WTC11 (cell line): ENCODE measurements at regions not wholly inside any gene's neighbourhood (a gene's known extent, or its start where the extent isn't known, plus 50 kb on each side); places are given as distances from the start of the nearest gene placed in this dataset.

Source experiments
- ATAC-seq: fragments of 200-7000 bp; cut with Tn5 transposase; 2 replicates; pipeline ENCODE4 v1.10.0; 2021; ENCODE audit warnings: mild to moderate bottlenecking, moderate library complexity
- CTCF ChIA-PET: fragments of 300-600 bp; sonication (Branson Sonifier 250); formaldehyde crosslinking; loops from one replicate; lab custom pipeline; 2021; ENCODE audit warnings: antibody characterized with exemption; lab: Charles Lee
- POLR2A ChIA-PET: fragments of 350-600 bp; sonication (Branson Sonifier 250); formaldehyde crosslinking; loops from one replicate; lab custom pipeline; 2021; ENCODE audit warnings: antibody characterized with exemption; lab: Charles Lee
- DNase-seq: peaks from one replicate; pipeline ENCODE4 v3.0.0; 2021; ENCODE audit warnings: low spot score
- H3K27ac Mint-ChIP-seq: 2 replicates; pipeline ENCODE4 v1.8.0; 2021; ENCODE audit warnings: mixed read lengths
- H3K27me3 Mint-ChIP-seq: 2 replicates; pipeline ENCODE4 v1.8.0; 2021; ENCODE audit warnings: low read depth, mild to moderate bottlenecking, moderate library complexity, mixed read lengths
- H3K36me3 Mint-ChIP-seq: 2 replicates; pipeline ENCODE4 v1.8.0; 2021; ENCODE audit warnings: mixed read lengths
- H3K4me1 Mint-ChIP-seq: 2 replicates; pipeline ENCODE4 v1.8.0; 2022; ENCODE audit warnings: mixed read lengths
- H3K4me3 Mint-ChIP-seq: 2 replicates; pipeline ENCODE4 v1.8.0; 2021; ENCODE audit warnings: mild to moderate bottlenecking, moderate library complexity, mixed read lengths
- H3K9me3 Mint-ChIP-seq: 2 replicates; pipeline ENCODE4 v1.8.0; 2021; ENCODE audit warnings: mixed read lengths
- ATF2 ChIP-seq: sonication (generic); formaldehyde crosslinking; IDR thresholded peaks from 2 replicates; pipeline ENCODE4 v1.8.1; 2022; ENCODE audit warnings: low read depth, missing genetic modification reagents, borderline replicate concordance
- ATF6 ChIP-seq: sonication (generic); formaldehyde crosslinking; IDR thresholded peaks from 2 replicates; pipeline ENCODE4 v1.8.1; 2023; ENCODE audit warnings: mild to moderate bottlenecking, missing genetic modification reagents
- CREB1 ChIP-seq: sonication (generic); formaldehyde crosslinking; IDR thresholded peaks from 2 replicates; pipeline ENCODE4 v1.8.0; 2023; ENCODE audit warnings: mild to moderate bottlenecking, missing genetic modification reagents
- ERG ChIP-seq: fragments of 250-450 bp; sonication (Bioruptor Pico); IDR thresholded peaks from 2 replicates; pipeline ENCODE4 v1.8.0; 2021; ENCODE audit warnings: mild to moderate bottlenecking
- GRHL2 ChIP-seq: fragments of 250-450 bp; sonication (Bioruptor Pico); IDR thresholded peaks from 2 replicates; pipeline ENCODE4 v1.8.0; 2022; ENCODE audit warnings: mild to moderate bottlenecking, moderate library complexity; ENCODE audit not compliant: insufficient replicate concordance, severe bottlenecking
- HMGA2 ChIP-seq: fragments of 250-450 bp; sonication (Bioruptor Pico); IDR thresholded peaks from 2 replicates; pipeline ENCODE4 v1.4.0; 2021; ENCODE audit warnings: mild to moderate bottlenecking, moderate library complexity
- IRF2 ChIP-seq: sonication (generic); formaldehyde crosslinking; IDR thresholded peaks from 2 replicates; pipeline ENCODE4 v1.8.0; 2022; ENCODE audit warnings: low read depth, missing genetic modification reagents, borderline replicate concordance
- NFATC4 ChIP-seq: fragments of 250-450 bp; sonication (Bioruptor Pico); IDR thresholded peaks from 2 replicates; pipeline ENCODE4 v1.9.0; 2021; ENCODE audit warnings: mild to moderate bottlenecking
- NR1H2 ChIP-seq: sonication (generic); formaldehyde crosslinking; IDR thresholded peaks from 2 replicates; pipeline ENCODE4 v1.9.0; 2021; ENCODE audit warnings: mild to moderate bottlenecking, moderate library complexity, missing genetic modification reagents
- NR3C1 ChIP-seq: sonication (generic); formaldehyde crosslinking; conservative IDR thresholded peaks from 2 replicates; pipeline ENCODE4 v1.8.1; 2023; ENCODE audit warnings: low read depth, mild to moderate bottlenecking, missing genetic modification reagents
- RELA ChIP-seq: sonication (generic); formaldehyde crosslinking; IDR thresholded peaks from 2 replicates; pipeline ENCODE4 v1.8.1; 2022; ENCODE audit warnings: missing genetic modification reagents, mild to moderate bottlenecking, borderline replicate concordance
- SMAD3 ChIP-seq: sonication (generic); formaldehyde crosslinking; IDR thresholded peaks from 2 replicates; pipeline ENCODE4 v1.8.0; 2022; ENCODE audit warnings: missing genetic modification reagents, mild to moderate bottlenecking, borderline replicate concordance
- TEAD1 ChIP-seq: sonication (generic); formaldehyde crosslinking; IDR thresholded peaks from 2 replicates; pipeline ENCODE4 v1.8.0; 2022; ENCODE audit warnings: mild to moderate bottlenecking, missing genetic modification reagents
- TEAD4 ChIP-seq: sonication (generic); formaldehyde crosslinking; IDR thresholded peaks from 2 replicates; pipeline ENCODE4 v1.8.0; 2022; ENCODE audit warnings: mild to moderate bottlenecking, missing genetic modification reagents
- ZBTB21 ChIP-seq: sonication (generic); formaldehyde crosslinking; IDR thresholded peaks from 2 replicates; pipeline ENCODE4 v1.8.1; 2023; ENCODE audit warnings: mild to moderate bottlenecking, missing genetic modification reagents, borderline replicate concordance
- ZNF138 ChIP-seq: sonication (generic); formaldehyde crosslinking; conservative IDR thresholded peaks from 2 replicates; pipeline ENCODE4 v1.8.1; 2022; ENCODE audit warnings: mild to moderate bottlenecking, moderate library complexity, missing genetic modification reagents
- ZNF416 ChIP-seq: fragments of 250-450 bp; sonication (Bioruptor Pico); IDR thresholded peaks from 2 replicates; pipeline ENCODE4 v1.9.0; 2021; ENCODE audit warnings: mild to moderate bottlenecking, inconsistent platforms
- ZNF423 ChIP-seq: fragments of 250-450 bp; sonication (Bioruptor Pico); IDR thresholded peaks from 2 replicates; pipeline ENCODE4 v2.1.2; 2022; ENCODE audit warnings: mild to moderate bottlenecking, moderate library complexity
- ZNF671 ChIP-seq: fragments of 250-450 bp; sonication (Bioruptor Pico); IDR thresholded peaks from 2 replicates; pipeline ENCODE4 v1.8.0; 2021; ENCODE audit warnings: mild to moderate bottlenecking
- TF ChIP-seq, protein P1 (sequence below): fragments of 200-600 bp; IDR thresholded peaks from 2 replicates; pipeline ENCODE4 v1.8.0; 2022; ENCODE audit warnings: antibody characterized with exemption
- TF ChIP-seq, protein P2 (sequence below): fragments of 250-450 bp; sonication (Bioruptor Pico); IDR thresholded peaks from 2 replicates; pipeline ENCODE4 v1.9.0; 2021; ENCODE audit warnings: mild to moderate bottlenecking
- TF ChIP-seq, protein P3 (sequence below): sonication (generic); formaldehyde crosslinking; IDR thresholded peaks from 2 replicates; pipeline ENCODE4 v1.8.1; 2022; ENCODE audit warnings: missing genetic modification reagents, borderline replicate concordance
- TF ChIP-seq, protein P4 (sequence below): sonication (generic); formaldehyde crosslinking; conservative IDR thresholded peaks from 2 replicates; pipeline ENCODE4 v1.8.1; 2023; ENCODE audit warnings: mild to moderate bottlenecking, low read depth, missing genetic modification reagents, moderate library complexity

- no peak for DNase-seq
- TF ChIP-seq, protein P1, sequence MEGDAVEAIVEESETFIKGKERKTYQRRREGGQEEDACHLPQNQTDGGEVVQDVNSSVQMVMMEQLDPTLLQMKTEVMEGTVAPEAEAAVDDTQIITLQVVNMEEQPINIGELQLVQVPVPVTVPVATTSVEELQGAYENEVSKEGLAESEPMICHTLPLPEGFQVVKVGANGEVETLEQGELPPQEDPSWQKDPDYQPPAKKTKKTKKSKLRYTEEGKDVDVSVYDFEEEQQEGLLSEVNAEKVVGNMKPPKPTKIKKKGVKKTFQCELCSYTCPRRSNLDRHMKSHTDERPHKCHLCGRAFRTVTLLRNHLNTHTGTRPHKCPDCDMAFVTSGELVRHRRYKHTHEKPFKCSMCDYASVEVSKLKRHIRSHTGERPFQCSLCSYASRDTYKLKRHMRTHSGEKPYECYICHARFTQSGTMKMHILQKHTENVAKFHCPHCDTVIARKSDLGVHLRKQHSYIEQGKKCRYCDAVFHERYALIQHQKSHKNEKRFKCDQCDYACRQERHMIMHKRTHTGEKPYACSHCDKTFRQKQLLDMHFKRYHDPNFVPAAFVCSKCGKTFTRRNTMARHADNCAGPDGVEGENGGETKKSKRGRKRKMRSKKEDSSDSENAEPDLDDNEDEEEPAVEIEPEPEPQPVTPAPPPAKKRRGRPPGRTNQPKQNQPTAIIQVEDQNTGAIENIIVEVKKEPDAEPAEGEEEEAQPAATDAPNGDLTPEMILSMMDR = no peak
- no peak for TF ChIP-seq NFATC4 (CRISPR knock-in tag)
- no peak for TF ChIP-seq NR3C1 (CRISPR knock-in tag)
- TF ChIP-seq NR1H2 (CRISPR knock-in tag) = no peak
- no peak for TF ChIP-seq ATF6
- TF ChIP-seq ZNF138 (CRISPR knock-in tag) = no peak
- no peak for TF ChIP-seq TEAD1
- TF ChIP-seq ERG (CRISPR knock-in tag) = no peak
- TF ChIP-seq ZBTB21 (CRISPR knock-in tag) = no peak
- TF ChIP-seq ZNF671 (CRISPR knock-in tag) = no peak
- TF ChIP-seq RELA (CRISPR knock-in tag) = no peak
- TF ChIP-seq, protein P2, sequence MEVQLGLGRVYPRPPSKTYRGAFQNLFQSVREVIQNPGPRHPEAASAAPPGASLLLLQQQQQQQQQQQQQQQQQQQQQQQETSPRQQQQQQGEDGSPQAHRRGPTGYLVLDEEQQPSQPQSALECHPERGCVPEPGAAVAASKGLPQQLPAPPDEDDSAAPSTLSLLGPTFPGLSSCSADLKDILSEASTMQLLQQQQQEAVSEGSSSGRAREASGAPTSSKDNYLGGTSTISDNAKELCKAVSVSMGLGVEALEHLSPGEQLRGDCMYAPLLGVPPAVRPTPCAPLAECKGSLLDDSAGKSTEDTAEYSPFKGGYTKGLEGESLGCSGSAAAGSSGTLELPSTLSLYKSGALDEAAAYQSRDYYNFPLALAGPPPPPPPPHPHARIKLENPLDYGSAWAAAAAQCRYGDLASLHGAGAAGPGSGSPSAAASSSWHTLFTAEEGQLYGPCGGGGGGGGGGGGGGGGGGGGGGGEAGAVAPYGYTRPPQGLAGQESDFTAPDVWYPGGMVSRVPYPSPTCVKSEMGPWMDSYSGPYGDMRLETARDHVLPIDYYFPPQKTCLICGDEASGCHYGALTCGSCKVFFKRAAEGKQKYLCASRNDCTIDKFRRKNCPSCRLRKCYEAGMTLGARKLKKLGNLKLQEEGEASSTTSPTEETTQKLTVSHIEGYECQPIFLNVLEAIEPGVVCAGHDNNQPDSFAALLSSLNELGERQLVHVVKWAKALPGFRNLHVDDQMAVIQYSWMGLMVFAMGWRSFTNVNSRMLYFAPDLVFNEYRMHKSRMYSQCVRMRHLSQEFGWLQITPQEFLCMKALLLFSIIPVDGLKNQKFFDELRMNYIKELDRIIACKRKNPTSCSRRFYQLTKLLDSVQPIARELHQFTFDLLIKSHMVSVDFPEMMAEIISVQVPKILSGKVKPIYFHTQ (CRISPR knock-in tag) = no peak
- TF ChIP-seq TEAD4 (CRISPR knock-in tag) = no peak
- TF ChIP-seq ZNF416 (CRISPR knock-in tag) = no peak
- no peak for TF ChIP-seq CREB1 (CRISPR knock-in tag)
- TF ChIP-seq SMAD3 = no peak
- TF ChIP-seq ATF2 (CRISPR knock-in tag) = no peak
- TF ChIP-seq ZNF423 (CRISPR knock-in tag) = no peak
- no peak for TF ChIP-seq IRF2 (CRISPR knock-in tag)
- Mint-ChIP-seq H3K4me1 (no peaks in the 10 kb centered on the region), H3K4me3 (no peak overlapping the region), H3K27ac (no peak overlapping the region), H3K9me3 (peaks cover 81% of the 10 kb centered on the region), H3K36me3 (peaks cover 72% of the 10 kb centered on the region), H3K27me3 (peaks cover 14% of the 10 kb centered on the region)
- CTCF ChIA-PET = no interaction called here
- POLR2A ChIA-PET = no interaction called here
- no peak for ATAC-seq
Observed at GRCh38 chr20:54723723-54724122, 248.3 kb downstream of the DOK5 start.

- CTCF ChIA-PET = no interaction called here
- no peak overlapping the region for H3K27ac Mint-ChIP-seq
- H3K27me3 Mint-ChIP-seq = peaks cover 10% of the 10 kb centered on the region
- H3K4me1 Mint-ChIP-seq = no peaks in the 10 kb centered on the region
- DNase-seq (no peak), ATAC-seq (no peak)
- H3K9me3 Mint-ChIP-seq = peaks cover 80% of the 10 kb centered on the region
- TF ChIP-seq CREB1 (CRISPR knock-in tag) (no peak), GRHL2 (no peak), HMGA2 (CRISPR knock-in tag) (no peak)
- TF ChIP-seq, protein P3, sequence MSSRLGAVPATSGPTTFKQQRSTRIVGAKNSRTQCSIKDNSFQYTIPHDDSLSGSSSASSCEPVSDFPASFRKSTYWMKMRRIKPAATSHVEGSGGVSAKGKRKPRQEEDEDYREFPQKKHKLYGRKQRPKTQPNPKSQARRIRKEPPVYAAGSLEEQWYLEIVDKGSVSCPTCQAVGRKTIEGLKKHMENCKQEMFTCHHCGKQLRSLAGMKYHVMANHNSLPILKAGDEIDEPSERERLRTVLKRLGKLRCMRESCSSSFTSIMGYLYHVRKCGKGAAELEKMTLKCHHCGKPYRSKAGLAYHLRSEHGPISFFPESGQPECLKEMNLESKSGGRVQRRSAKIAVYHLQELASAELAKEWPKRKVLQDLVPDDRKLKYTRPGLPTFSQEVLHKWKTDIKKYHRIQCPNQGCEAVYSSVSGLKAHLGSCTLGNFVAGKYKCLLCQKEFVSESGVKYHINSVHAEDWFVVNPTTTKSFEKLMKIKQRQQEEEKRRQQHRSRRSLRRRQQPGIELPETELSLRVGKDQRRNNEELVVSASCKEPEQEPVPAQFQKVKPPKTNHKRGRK (CRISPR knock-in tag) = no peak
- TF ChIP-seq, protein P4, sequence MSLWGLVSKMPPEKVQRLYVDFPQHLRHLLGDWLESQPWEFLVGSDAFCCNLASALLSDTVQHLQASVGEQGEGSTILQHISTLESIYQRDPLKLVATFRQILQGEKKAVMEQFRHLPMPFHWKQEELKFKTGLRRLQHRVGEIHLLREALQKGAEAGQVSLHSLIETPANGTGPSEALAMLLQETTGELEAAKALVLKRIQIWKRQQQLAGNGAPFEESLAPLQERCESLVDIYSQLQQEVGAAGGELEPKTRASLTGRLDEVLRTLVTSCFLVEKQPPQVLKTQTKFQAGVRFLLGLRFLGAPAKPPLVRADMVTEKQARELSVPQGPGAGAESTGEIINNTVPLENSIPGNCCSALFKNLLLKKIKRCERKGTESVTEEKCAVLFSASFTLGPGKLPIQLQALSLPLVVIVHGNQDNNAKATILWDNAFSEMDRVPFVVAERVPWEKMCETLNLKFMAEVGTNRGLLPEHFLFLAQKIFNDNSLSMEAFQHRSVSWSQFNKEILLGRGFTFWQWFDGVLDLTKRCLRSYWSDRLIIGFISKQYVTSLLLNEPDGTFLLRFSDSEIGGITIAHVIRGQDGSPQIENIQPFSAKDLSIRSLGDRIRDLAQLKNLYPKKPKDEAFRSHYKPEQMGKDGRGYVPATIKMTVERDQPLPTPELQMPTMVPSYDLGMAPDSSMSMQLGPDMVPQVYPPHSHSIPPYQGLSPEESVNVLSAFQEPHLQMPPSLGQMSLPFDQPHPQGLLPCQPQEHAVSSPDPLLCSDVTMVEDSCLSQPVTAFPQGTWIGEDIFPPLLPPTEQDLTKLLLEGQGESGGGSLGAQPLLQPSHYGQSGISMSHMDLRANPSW (CRISPR knock-in tag) = no peak
- POLR2A ChIA-PET = no interaction called here
- no peak overlapping the region for H3K4me3 Mint-ChIP-seq
- peaks cover 61% of the 10 kb centered on the region for H3K36me3 Mint-ChIP-seq
Observed at GRCh38 chr20:54717983-54718382, 242.6 kb downstream of the DOK5 start.
